ENCODE measurements at regions not wholly inside any gene's neighbourhood (a gene's known extent, or its start where the extent isn't known, plus 50 kb on each side); places are given as distances from the start of the nearest gene placed in this dataset.

- intact Hi-C loops (cut with micrococcal nuclease): no loop called here
- 100% methylated on average over 1 of the region's 5 CpGs for WGBS (ENCODE audit: insufficient coverage)
- DNase-seq (no peak), ATAC-seq (no peak)
- peaks cover 29 to 71% of the 10 kb centered on the region in 2 donors for H3K27me3 Mint-ChIP-seq (ENCODE audit: low read depth in 2 of 2)
- H3K9me3 ChIP-seq (ENCODE audit: control insufficient read depth, insufficient read depth, low read length): no peaks in the 10 kb centered on the region
- no peak overlapping the region for H3K4me3 ChIP-seq (ENCODE audit: low read length)
- no peak for TF ChIP-seq CTCF (IDR thresholded peaks at IDR 0.05)
- H3K4me1 ChIP-seq (ENCODE audit: control insufficient read depth, insufficient read depth, low read length): no peaks in the 10 kb centered on the region
- no peaks in the 10 kb centered on the region for H3K36me3 Mint-ChIP-seq
- no peak overlapping the region for H3K27ac Mint-ChIP-seq
- H3K36me3 ChIP-seq (ENCODE audit: control insufficient read depth, insufficient read depth, low read length): no peaks in the 10 kb centered on the region
- peaks cover 5% of the 10 kb centered on the region for H3K27me3 ChIP-seq (ENCODE audit: control insufficient read depth, insufficient read depth, low read length)
- no peak overlapping the region for H3K4me3 Mint-ChIP-seq
- H3K27ac ChIP-seq (ENCODE audit: low read length): no peak overlapping the region
- H3K4me1 Mint-ChIP-seq: no peaks in the 10 kb centered on the region
- H3K9me3 Mint-ChIP-seq: no peaks in the 10 kb centered on the region
These were observed 200.3 kb downstream of the TEX36 start for GRCh38 chr10:125482637-125483036.

GRCh38 chr10:125482108-125482507 lies 200.9 kb downstream of the TEX36 start:
- ATAC-seq (no peak), DNase-seq (no peak)
- intact Hi-C loops (cut with micrococcal nuclease): no loop called here
- Histone ChIP-seq H3K36me3 (ENCODE audit: control insufficient read depth, insufficient read depth, low read length) (no peaks in the 10 kb centered on the region), H3K27ac (ENCODE audit: low read length) (no peak overlapping the region), H3K27me3 (ENCODE audit: control insufficient read depth, insufficient read depth, low read length) (peaks cover 5% of the 10 kb centered on the region), H3K4me1 (ENCODE audit: control insufficient read depth, insufficient read depth, low read length) (no peaks in the 10 kb centered on the region), H3K9me3 (ENCODE audit: control insufficient read depth, insufficient read depth, low read length) (no peaks in the 10 kb centered on the region), H3K4me3 (ENCODE audit: low read length) (no peak overlapping the region)
- peaks cover 26 to 69% of the 10 kb centered on the region in 2 donors for H3K27me3 Mint-ChIP-seq (ENCODE audit: low read depth in 2 of 2)
- no peaks in the 10 kb centered on the region for H3K4me1 Mint-ChIP-seq
- no peak for TF ChIP-seq CTCF (IDR thresholded peaks at IDR 0.05)
- H3K9me3 Mint-ChIP-seq: no peaks in the 10 kb centered on the region
- H3K27ac Mint-ChIP-seq: no peak overlapping the region
- no peaks in the 10 kb centered on the region for H3K36me3 Mint-ChIP-seq
- WGBS (ENCODE audit: insufficient coverage): no CpG with 5 or more reads among the region's 2 CpGs
- H3K4me3 Mint-ChIP-seq: no peak overlapping the region

- intact Hi-C loops (cut with micrococcal nuclease): no loop called here
- Histone ChIP-seq H3K36me3 (ENCODE audit: control insufficient read depth, insufficient read depth, low read length) (no peaks in the 10 kb centered on the region), H3K27ac (ENCODE audit: low read length) (no peak overlapping the region), H3K4me3 (ENCODE audit: low read length) (no peak overlapping the region), H3K4me1 (ENCODE audit: control insufficient read depth, insufficient read depth, low read length) (no peaks in the 10 kb centered on the region), H3K9me3 (ENCODE audit: control insufficient read depth, insufficient read depth, low read length) (no peaks in the 10 kb centered on the region), H3K27me3 (ENCODE audit: control insufficient read depth, insufficient read depth, low read length) (peaks cover 7% of the 10 kb centered on the region)
- 91% methylated on average over 3 of the region's 4 CpGs for WGBS (ENCODE audit: insufficient coverage)
- peaks cover 26 to 70% of the 10 kb centered on the region in 2 donors for H3K27me3 Mint-ChIP-seq (ENCODE audit: low read depth in 2 of 2)
- no peak overlapping the region for H3K4me3 Mint-ChIP-seq
- ATAC-seq (no peak), DNase-seq (no peak)
- H3K36me3 Mint-ChIP-seq: no peaks in the 10 kb centered on the region
- H3K4me1 Mint-ChIP-seq: no peaks in the 10 kb centered on the region
- H3K27ac Mint-ChIP-seq: no peak overlapping the region
- no peaks in the 10 kb centered on the region for H3K9me3 Mint-ChIP-seq
- no peak for TF ChIP-seq CTCF (IDR thresholded peaks at IDR 0.05)
These were observed 203.9 kb downstream of the TEX36 start for GRCh38 chr10:125479059-125479458.

GRCh38 chr10:125475815-125476214 lies 207.1 kb downstream of the TEX36 start:
- no peaks in the 10 kb centered on the region for H3K4me1 Mint-ChIP-seq
- no peak overlapping the region for H3K4me3 ChIP-seq (ENCODE audit: low read length)

More at GRCh38 chr10:125475815-125476214, 207.1 kb downstream of the TEX36 start:
- H3K9me3 Mint-ChIP-seq: no peaks in the 10 kb centered on the region
- Histone ChIP-seq H3K36me3 (ENCODE audit: control insufficient read depth, insufficient read depth, low read length) (no peaks in the 10 kb centered on the region), H3K9me3 (ENCODE audit: control insufficient read depth, insufficient read depth, low read length) (no peaks in the 10 kb centered on the region), H3K27ac (ENCODE audit: low read length) (no peak overlapping the region), H3K4me1 (ENCODE audit: control insufficient read depth, insufficient read depth, low read length) (no peaks in the 10 kb centered on the region), H3K27me3 (ENCODE audit: control insufficient read depth, insufficient read depth, low read length) (peaks cover 4% of the 10 kb centered on the region)
- no peaks in the 10 kb centered on the region for H3K36me3 Mint-ChIP-seq
- H3K27ac Mint-ChIP-seq: no peak overlapping the region
- intact Hi-C loops (cut with micrococcal nuclease): no loop called here
- ATAC-seq (no peak), DNase-seq (no peak)
- 83% methylated on average over 2 of the region's 2 CpGs for WGBS (ENCODE audit: insufficient coverage)
- TF ChIP-seq CTCF (IDR thresholded peaks at IDR 0.05): no peak
- peaks cover 18 to 65% of the 10 kb centered on the region in 2 donors for H3K27me3 Mint-ChIP-seq (ENCODE audit: low read depth in 2 of 2)
- H3K4me3 Mint-ChIP-seq: no peak overlapping the region
